ENCODE measurements at regions not wholly inside any gene's neighbourhood (a gene's known extent, or its start where the extent isn't known, plus 50 kb on each side); places are given as distances from the start of the nearest gene placed in this dataset.

DNA sequence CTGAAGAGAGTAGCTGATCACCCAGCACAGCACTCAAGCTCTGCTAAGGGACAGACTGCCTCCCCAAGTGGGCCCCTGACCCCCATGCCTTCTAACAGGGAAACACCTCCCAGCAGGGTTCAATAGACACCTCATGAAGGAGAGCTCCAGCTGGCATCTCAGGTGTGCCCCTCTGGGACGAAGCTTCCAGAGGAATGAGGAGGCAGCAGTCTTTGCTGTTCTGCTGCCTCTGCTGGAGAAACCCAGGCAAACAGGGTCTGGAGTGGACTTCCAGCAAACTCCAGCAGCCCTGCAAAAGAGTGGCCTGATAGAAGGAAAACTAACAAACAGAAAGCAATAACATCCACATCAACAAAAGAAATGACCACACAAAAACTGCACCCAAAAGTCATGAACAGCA is 412.8 kb downstream of the PRDM5 start:
- H3K4me3 ChIP-seq: no peak overlapping the region
- H3K9me3 ChIP-seq: no peaks in the 10 kb centered on the region
- no peak for DNase-seq (ENCODE audit: low read depth in 1 of 2, low spot score in 1 of 2)
- no peak overlapping the region for H3K4me2 ChIP-seq
- ChIA-PET POLR2A (no interaction called here), CTCF (no interaction called here)
- H3K27ac ChIP-seq: no peak overlapping the region
- no peak for ATAC-seq
- TF ChIP-seq TP53 (CRISPR knock-in tag; IDR thresholded peaks at IDR 0.05) (no peak), HEYL (CRISPR knock-in tag; IDR thresholded peaks at IDR 0.05) (no peak), CEBPB (IDR thresholded peaks at IDR 0.05) (no peak), POLR2A (IDR thresholded peaks at IDR 0.05; ENCODE audit: low read length) (no peak), RARB (CRISPR knock-in tag; IDR thresholded peaks at IDR 0.05) (no peak), E2F6 (IDR thresholded peaks at IDR 0.05; ENCODE audit: borderline replicate concordance, low read depth) (no peak), ZFP36 (IDR thresholded peaks at IDR 0.05; ENCODE audit: borderline replicate concordance, partially characterized antibody) (no peak), EP300 (IDR thresholded peaks at IDR 0.05) (no peak), BCL3 (IDR thresholded peaks at IDR 0.05) (no peak), ZNF302 (CRISPR knock-in tag; IDR thresholded peaks at IDR 0.05) (no peak), HOXA7 (CRISPR knock-in tag; IDR thresholded peaks at IDR 0.05) (no peak)
- TF ChIP-seq, protein P1, sequence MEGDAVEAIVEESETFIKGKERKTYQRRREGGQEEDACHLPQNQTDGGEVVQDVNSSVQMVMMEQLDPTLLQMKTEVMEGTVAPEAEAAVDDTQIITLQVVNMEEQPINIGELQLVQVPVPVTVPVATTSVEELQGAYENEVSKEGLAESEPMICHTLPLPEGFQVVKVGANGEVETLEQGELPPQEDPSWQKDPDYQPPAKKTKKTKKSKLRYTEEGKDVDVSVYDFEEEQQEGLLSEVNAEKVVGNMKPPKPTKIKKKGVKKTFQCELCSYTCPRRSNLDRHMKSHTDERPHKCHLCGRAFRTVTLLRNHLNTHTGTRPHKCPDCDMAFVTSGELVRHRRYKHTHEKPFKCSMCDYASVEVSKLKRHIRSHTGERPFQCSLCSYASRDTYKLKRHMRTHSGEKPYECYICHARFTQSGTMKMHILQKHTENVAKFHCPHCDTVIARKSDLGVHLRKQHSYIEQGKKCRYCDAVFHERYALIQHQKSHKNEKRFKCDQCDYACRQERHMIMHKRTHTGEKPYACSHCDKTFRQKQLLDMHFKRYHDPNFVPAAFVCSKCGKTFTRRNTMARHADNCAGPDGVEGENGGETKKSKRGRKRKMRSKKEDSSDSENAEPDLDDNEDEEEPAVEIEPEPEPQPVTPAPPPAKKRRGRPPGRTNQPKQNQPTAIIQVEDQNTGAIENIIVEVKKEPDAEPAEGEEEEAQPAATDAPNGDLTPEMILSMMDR (IDR thresholded peaks at IDR 0.05): no peak
- TF ChIP-seq, protein P2, sequence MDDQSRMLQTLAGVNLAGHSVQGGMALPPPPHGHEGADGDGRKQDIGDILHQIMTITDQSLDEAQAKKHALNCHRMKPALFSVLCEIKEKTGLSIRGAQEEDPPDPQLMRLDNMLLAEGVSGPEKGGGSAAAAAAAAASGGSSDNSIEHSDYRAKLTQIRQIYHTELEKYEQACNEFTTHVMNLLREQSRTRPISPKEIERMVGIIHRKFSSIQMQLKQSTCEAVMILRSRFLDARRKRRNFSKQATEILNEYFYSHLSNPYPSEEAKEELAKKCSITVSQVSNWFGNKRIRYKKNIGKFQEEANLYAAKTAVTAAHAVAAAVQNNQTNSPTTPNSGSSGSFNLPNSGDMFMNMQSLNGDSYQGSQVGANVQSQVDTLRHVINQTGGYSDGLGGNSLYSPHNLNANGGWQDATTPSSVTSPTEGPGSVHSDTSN (IDR thresholded peaks at IDR 0.05): no peak
- H3K4me1 ChIP-seq: no peaks in the 10 kb centered on the region
- WGBS (ENCODE audit: missing lambda C conversion rate): no CpG with 5 or more reads among the region's 1 CpG
- FAIRE-seq: no peak

GRCh38 chr4:120509222-120509621 is 413.3 kb downstream of the PRDM5 start:
- Histone ChIP-seq H3K4me1 (no peaks in the 10 kb centered on the region), H3K9me3 (no peaks in the 10 kb centered on the region), H3K4me2 (no peak overlapping the region), H3K27ac (no peak overlapping the region), H3K4me3 (no peak overlapping the region)
- no peak for DNase-seq (ENCODE audit: low read depth in 1 of 2, low spot score in 1 of 2)
- ATAC-seq: no peak
- CTCF ChIA-PET: no interaction called here
- POLR2A ChIA-PET: no interaction called here
- WGBS (ENCODE audit: missing lambda C conversion rate): 0% methylated on average over 3 of the region's 4 CpGs
- FAIRE-seq: no peak
- TF ChIP-seq KDM1A (IDR thresholded peaks at IDR 0.05; ENCODE audit: low read depth) (no peak), SMC3 (IDR thresholded peaks at IDR 0.05) (no peak), ZFP36 (IDR thresholded peaks at IDR 0.05; ENCODE audit: borderline replicate concordance, partially characterized antibody) (no peak), HEYL (CRISPR knock-in tag; IDR thresholded peaks at IDR 0.05) (no peak), BCL3 (IDR thresholded peaks at IDR 0.05) (no peak), EP300 (IDR thresholded peaks at IDR 0.05) (no peak), RCOR1 (IDR thresholded peaks at IDR 0.05; ENCODE audit: low read depth, low read length) (no peak), PHF8 (IDR thresholded peaks at IDR 0.05; ENCODE audit: borderline replicate concordance, low read depth) (no peak), ZNF302 (CRISPR knock-in tag; IDR thresholded peaks at IDR 0.05) (no peak), HOXB13 (CRISPR knock-in tag; IDR thresholded peaks at IDR 0.05; ENCODE audit: low read depth) (no peak), HDAC2 (IDR thresholded peaks at IDR 0.05) (no peak), MAFK (IDR thresholded peaks at IDR 0.05; ENCODE audit: partially characterized antibody) (no peak), EHMT2 (IDR thresholded peaks at IDR 0.05; ENCODE audit: low read depth) (no peak), FOSB (CRISPR knock-in tag; IDR thresholded peaks at IDR 0.05) (no peak), ZC3H11A (IDR thresholded peaks at IDR 0.05) (no peak), RARB (CRISPR knock-in tag; IDR thresholded peaks at IDR 0.05) (no peak)
- TF ChIP-seq, protein P3, sequence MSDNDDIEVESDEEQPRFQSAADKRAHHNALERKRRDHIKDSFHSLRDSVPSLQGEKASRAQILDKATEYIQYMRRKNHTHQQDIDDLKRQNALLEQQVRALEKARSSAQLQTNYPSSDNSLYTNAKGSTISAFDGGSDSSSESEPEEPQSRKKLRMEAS (IDR thresholded peaks at IDR 0.05): no peak

Data from A549 (cell line).